Urinary bladder (tissue), 3 donors: ENCODE measurements at regions not wholly inside any gene's neighbourhood (a gene's known extent, or its start where the extent isn't known, plus 50 kb on each side); places are given as distances from the start of the nearest gene placed in this dataset.
A peak's percentile ranks its signal among the peaks of the same experiment; 100 is the strongest.

ENCODE experiments used
- DNase-seq: peaks from one replicate; pipeline ENCODE4 v3.0.0-alpha.2; 2015; ENCODE audit errors: extremely low spot score
- H3K27ac ChIP-seq: one replicate; pipeline ENCODE4 v1.5.1; 2013; ENCODE audit warnings: low read depth, mild to moderate bottlenecking, moderate library complexity
- H3K36me3 ChIP-seq: one replicate; pipeline ENCODE4 v1.6.1; 2013; ENCODE audit warnings: mild to moderate bottlenecking, moderate library complexity; ENCODE audit not compliant: insufficient read depth
- H3K4me1 ChIP-seq: one replicate; pipeline ENCODE4 v1.6.1; 2013; ENCODE audit warnings: mild to moderate bottlenecking, moderate library complexity; ENCODE audit not compliant: insufficient read depth
- H3K4me3 ChIP-seq: one replicate; pipeline ENCODE4 v1.5.1; 2013; ENCODE audit warnings: low read depth, low read length
- WGBS: extraction: QIAGEN DNeasy Blood & Tissue Kit; methylation state at CpG from one replicate; pipeline ENCODE4 v1.1.7; 2013; 5-methylcytosine and 5-hydroxymethylcytosine counted together
- donor health status: healthy with polysubstance abuse.
- donor health status: healthy.

GRCh38 chr2:121125350-121125749, 159.7 kb downstream of the TFCP2L1 start:
- Histone ChIP-seq H3K36me3 (no peaks in the 10 kb centered on the region), H3K27ac (no peak overlapping the region), H3K4me1 (no peaks in the 10 kb centered on the region), H3K4me3 (no peak overlapping the region)
- DNase-seq: no peak
- WGBS: 68% methylated on average over 1 of the region's 1 CpG

GRCh38 chr2:121128741-121129659, 156.0 kb downstream of the TFCP2L1 start:
- Histone ChIP-seq H3K36me3 (no peaks in the 10 kb centered on the region), H3K4me1 (no peaks in the 10 kb centered on the region), H3K27ac (no peak overlapping the region), H3K4me3 (no peak overlapping the region)
- 67% methylated on average over 12 of the region's 12 CpGs for WGBS
- peak; percentile 14 for DNase-seq

GRCh38 chr2:121129692-121130091, 155.3 kb downstream of the TFCP2L1 start:
- Histone ChIP-seq H3K36me3 (no peaks in the 10 kb centered on the region), H3K4me1 (no peaks in the 10 kb centered on the region), H3K4me3 (no peak overlapping the region), H3K27ac (no peak overlapping the region)
- 92% methylated on average over 6 of the region's 6 CpGs for WGBS
- no peak for DNase-seq

- WGBS: 89% methylated on average over 4 of the region's 4 CpGs
- Histone ChIP-seq H3K36me3 (no peaks in the 10 kb centered on the region), H3K4me3 (no peak overlapping the region), H3K4me1 (no peaks in the 10 kb centered on the region), H3K27ac (no peak overlapping the region)
- DNase-seq: no peak
Measured at GRCh38 chr2:121130301-121130850, 154.6 kb downstream of the TFCP2L1 start.

GRCh38 chr2:121131375-121131774, 153.6 kb downstream of the TFCP2L1 start:
- Histone ChIP-seq H3K27ac (no peak overlapping the region), H3K36me3 (no peaks in the 10 kb centered on the region), H3K4me3 (no peak overlapping the region), H3K4me1 (no peaks in the 10 kb centered on the region)
- no peak for DNase-seq
- WGBS: 83% methylated on average over 9 of the region's 9 CpGs

- H3K4me3 ChIP-seq: no peak overlapping the region
- no peaks in the 10 kb centered on the region for H3K4me1 ChIP-seq
- H3K36me3 ChIP-seq: no peaks in the 10 kb centered on the region
- 68% methylated on average over 15 of the region's 15 CpGs for WGBS
- H3K27ac ChIP-seq: no peak overlapping the region
- no peak for DNase-seq
Measured at GRCh38 chr2:121132054-121132761, 152.8 kb downstream of the TFCP2L1 start.

GRCh38 chr2:121132762-121133107, 152.3 kb downstream of the TFCP2L1 start:
- H3K27ac ChIP-seq: no peak overlapping the region

GRCh38 chr2:121133551-121134319, 151.3 kb downstream of the TFCP2L1 start:
- DNase-seq: no peak
- no peaks in the 10 kb centered on the region for H3K36me3 ChIP-seq
- H3K27ac ChIP-seq: no peak overlapping the region
- H3K4me3 ChIP-seq: no peak overlapping the region
- no peaks in the 10 kb centered on the region for H3K4me1 ChIP-seq
- WGBS: 86% methylated on average over 13 of the region's 13 CpGs

More at GRCh38 chr2:121132762-121133107, 152.3 kb downstream of the TFCP2L1 start:
- H3K36me3 ChIP-seq: no peaks in the 10 kb centered on the region
- 46% methylated on average over 6 of the region's 6 CpGs for WGBS
- no peaks in the 10 kb centered on the region for H3K4me1 ChIP-seq
- no peak overlapping the region for H3K4me3 ChIP-seq
- no peak for DNase-seq

- DNase-seq: no peak
- no peaks in the 10 kb centered on the region for H3K4me1 ChIP-seq
- no peak overlapping the region for H3K27ac ChIP-seq
- 80% methylated on average over 8 of the region's 8 CpGs for WGBS
- H3K4me3 ChIP-seq: no peak overlapping the region
- H3K36me3 ChIP-seq: no peaks in the 10 kb centered on the region
Measured at GRCh38 chr2:121134728-121135127, 150.3 kb downstream of the TFCP2L1 start.

- H3K36me3 ChIP-seq: no peaks in the 10 kb centered on the region
- H3K4me1 ChIP-seq: no peaks in the 10 kb centered on the region
- no peak for DNase-seq
- H3K4me3 ChIP-seq: no peak overlapping the region
- no peak overlapping the region for H3K27ac ChIP-seq
- 48% methylated on average over 2 of the region's 2 CpGs for WGBS
Measured at GRCh38 chr2:121135168-121135853, 149.7 kb downstream of the TFCP2L1 start.

- no peak overlapping the region for H3K27ac ChIP-seq
- WGBS: 81% methylated on average over 3 of the region's 3 CpGs
Measured at GRCh38 chr2:121136323-121136722, 148.7 kb downstream of the TFCP2L1 start.

GRCh38 chr2:121137571-121137970, 147.4 kb downstream of the TFCP2L1 start:
- Histone ChIP-seq H3K36me3 (no peaks in the 10 kb centered on the region), H3K4me3 (no peak overlapping the region), H3K27ac (no peak overlapping the region), H3K4me1 (no peaks in the 10 kb centered on the region)
- DNase-seq: no peak
- WGBS: 78% methylated on average over 7 of the region's 7 CpGs

More at GRCh38 chr2:121136323-121136722, 148.7 kb downstream of the TFCP2L1 start:
- Histone ChIP-seq H3K4me3 (no peak overlapping the region), H3K4me1 (no peaks in the 10 kb centered on the region), H3K36me3 (no peaks in the 10 kb centered on the region)
- DNase-seq: no peak

GRCh38 chr2:121140734-121141133, 144.3 kb downstream of the TFCP2L1 start:
- no peak overlapping the region for H3K27ac ChIP-seq
- no peak overlapping the region for H3K4me3 ChIP-seq
- DNase-seq: no peak
- no peaks in the 10 kb centered on the region for H3K4me1 ChIP-seq
- WGBS: 89% methylated on average over 3 of the region's 3 CpGs
- no peaks in the 10 kb centered on the region for H3K36me3 ChIP-seq
